Stimulated activated CD4-positive, alpha-beta T cell treated with anti-CD3 and anti-CD28 coated beads, TNF-alpha, amount 100 ng/mL, for 24 hours (primary cell): ENCODE measurements at regions not wholly inside any gene's neighbourhood (a gene's known extent, or its start where the extent isn't known, plus 50 kb on each side); places are given as distances from the start of the nearest gene placed in this dataset.
"Not testable (repeated sequence)": the region's sequence is repeated elsewhere in the genome, so short reads cannot be mapped to it uniquely, and the experiment has no call there.

Source experiments
- DNase-seq, 3 experiments: peaks; one replicate each; pipeline ENCODE4 v3.0.0-alpha.2; 2020; ENCODE audit warnings: low read depth in 3 of 3

DNA sequence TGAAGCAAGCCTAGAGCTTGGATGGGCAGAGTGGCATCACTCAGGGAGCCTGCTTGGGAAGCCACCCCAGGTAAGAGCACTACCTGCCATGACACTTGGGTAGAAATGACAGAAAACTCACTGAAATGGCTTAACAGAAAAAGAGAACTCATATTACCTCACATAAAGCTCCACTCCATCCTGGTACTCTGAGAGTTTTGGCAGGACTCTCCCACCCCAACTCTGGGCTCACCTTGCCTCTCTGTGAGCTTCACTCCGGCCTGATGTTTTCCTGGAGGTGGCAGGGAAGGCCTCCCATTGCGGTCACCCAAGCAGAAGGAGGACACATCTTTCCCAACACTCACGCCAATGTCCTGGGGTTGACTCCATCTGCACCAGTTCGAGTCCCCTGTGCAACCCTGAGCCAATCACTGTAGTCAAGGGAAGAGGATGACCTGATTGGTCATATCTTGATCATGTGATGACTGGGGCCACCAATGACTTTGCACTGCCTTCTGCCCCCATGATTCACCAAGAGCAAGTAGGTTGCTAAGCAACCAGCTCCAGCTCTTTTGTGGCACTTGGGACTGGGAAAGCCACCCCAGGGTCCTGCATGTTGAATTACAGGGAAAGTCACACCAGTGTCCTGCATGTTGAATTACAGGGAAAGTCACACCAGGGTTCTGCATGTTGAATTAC is 446.1 kb upstream of the SULF2 start:
- DNase-seq, result no peak

DNA sequence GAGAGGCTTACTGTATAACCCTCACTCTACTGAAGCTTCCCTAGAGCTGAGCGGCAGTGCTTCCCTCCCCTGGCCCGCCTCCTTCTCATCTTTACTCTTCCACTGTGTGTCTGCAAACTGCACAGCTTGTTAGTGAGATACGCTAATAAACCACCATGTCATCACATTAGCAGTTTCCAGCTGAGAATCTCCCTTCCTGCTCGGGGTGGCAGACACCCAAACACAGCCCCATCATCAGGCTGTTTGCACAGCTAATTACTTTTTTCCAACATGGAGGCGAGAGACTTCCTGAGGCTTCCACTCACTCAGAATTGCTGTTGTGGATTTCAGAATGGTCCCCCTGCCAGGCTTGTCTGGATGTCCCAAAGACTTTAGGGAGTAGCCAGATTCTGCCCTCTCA is 444.9 kb upstream of the SULF2 start:
- DNase-seq, result no peak

DNA sequence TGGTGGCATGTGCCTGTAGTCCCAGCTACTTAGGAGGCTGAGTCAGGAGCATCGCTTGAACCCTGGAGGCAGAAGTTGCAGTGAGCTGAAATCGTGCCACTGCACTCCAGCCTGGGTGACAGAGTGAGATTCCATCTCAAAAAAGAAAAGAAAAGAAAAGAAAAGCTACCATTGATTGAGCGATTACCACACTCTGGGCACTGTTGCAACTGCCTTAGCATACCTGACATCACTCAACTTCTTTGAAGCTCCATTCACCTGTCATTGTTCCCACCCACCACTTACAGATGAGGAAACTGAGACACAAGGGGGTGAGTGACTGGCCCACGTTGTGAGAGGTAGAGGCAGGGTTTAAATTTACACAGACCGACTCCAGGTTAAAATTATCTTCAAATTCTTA is 442.1 kb upstream of the SULF2 start:
- no peak for DNase-seq

DNA sequence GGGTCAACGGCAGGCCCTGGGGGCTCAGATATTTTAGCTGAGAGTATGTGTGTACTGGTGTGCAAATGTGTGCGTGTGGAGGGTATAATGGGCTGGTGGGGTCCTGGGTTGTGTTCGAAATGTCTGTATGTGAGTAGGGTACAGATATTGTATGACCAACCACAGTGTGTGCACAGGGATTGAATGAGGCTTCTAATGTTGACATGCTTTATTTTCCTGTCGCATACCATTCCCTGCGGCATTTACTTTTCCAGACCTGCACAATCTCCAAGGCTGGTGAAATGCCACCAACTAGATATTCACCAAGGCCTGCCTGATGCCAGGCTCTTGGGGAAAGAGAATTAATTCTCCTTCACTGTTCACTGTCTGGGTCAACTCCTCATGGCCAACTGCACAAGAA is 441.4 kb upstream of the SULF2 start:
- DNase-seq, result no peak

DNA sequence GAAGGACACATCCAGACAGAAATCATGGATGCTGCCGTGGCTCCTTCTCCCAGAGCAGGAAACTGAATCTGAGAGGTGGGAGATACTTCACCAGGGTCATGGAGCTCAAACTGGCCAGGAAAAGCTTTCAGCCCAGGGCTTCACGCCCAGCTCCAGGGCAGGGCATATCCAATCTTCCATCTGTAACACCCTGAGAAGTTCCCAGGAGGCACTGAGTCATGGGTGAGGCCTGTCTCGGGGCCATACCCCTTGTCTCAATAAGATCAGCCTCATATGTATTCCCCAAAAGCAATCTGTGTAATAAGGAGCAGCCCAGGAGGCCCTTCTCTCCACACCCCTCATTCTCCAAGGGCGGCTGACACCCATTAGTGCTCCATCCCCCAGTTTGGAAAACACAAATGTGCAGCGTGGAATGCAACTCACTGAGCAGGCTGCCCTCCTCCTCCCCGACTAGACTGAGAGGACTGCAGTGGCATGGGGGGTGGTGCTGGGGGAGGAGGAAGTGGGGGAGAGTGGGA is 439.3 kb upstream of the SULF2 start:
- no peak for DNase-seq

DNA sequence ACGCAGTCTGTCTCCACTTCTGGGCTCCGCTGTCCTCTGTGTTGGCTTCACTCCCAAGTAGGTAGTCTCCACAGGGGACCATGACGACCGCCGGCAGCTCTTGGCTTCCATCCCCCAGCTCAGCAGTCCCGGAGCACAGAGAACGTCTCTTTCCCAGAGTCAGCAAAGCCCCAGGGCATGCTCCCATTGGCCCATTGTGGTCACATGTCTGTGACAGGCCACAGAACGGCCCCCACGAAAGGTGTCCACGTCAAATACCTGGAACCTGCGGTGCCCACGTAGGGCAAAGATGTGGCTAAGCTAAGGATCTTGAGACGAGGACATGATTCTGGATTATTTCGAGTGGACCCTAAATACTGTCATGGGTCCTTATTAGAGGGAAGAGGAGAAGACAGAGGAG is 438.4 kb upstream of the SULF2 start:
- DNase-seq, result no peak

DNA sequence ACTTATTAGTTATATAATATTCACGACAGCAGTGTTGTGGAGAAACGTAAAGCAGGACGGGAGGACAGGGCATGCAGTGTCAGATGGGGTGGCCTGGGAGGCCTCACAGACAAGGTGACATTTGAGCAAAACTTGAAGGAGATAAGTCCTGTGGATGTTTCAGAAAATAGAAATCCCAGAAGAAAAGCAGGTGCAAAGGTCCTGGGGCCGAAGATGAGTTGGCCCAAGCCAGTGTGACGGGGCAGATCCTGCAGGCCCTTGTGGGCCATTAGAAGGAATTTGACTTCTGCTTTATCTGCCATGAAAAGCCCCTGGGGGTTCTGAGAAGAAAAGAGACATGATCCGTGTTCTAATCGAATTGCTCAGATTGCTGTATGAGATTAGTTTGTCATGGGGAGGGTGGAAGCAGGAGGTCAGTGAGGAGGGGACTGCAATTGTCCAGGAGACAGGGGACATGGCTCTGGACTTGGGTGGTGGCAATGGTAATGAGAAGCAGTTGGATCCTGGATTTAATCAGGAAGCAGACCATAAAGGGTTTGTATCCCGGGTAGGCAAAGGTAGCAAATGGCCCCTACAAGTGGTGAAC is 437.4 kb upstream of the SULF2 start:
- no peak for DNase-seq

DNA sequence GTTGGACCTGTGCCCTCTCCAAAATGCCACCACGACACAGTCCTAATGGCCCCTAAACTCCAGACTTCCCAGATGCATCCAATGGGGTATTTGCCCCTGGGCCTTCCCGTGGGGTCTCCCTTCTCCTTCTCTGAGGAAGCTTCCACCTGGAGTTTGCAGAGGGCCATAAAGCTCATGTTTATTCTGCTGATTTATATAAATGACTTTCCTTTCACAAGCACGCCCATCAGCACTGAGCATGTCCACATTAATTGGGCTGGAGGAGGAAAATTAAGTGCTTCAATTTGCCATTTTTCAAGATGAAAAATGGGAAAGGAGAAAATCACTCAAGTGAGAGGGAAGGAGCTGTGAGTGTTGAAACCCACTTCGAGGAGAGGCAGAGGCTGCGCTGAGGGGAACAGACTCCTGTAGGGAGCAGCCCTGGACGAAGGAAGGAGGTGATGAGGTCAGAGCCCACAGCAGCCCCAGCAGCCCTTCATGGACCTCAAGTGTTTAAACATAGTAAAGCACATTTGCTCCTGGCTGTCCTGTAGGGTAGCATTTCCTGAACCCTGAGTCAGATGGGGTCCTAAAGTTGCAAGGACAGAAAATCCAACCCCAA is 434.9 kb upstream of the SULF2 start:
- DNase-seq, result no peak

DNA sequence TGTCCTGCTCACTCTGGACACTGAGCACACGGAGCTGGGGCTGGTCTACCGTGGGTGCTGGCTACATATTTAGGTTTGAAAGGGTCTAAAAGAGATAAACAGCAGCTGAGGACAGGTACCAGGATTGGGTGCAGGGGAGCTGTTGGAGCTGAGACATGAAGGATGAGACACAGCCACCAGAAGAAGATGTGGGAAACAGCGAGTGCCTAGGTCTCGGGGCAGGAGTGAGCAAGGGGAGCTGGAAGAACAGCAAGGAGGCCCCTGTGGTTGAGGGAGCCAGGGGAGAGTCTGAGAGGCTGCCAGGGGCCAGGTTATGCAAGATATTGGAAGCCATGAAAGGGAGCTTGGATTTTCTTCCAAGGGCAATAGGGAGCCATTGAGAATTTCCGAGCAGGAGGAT is 434.0 kb upstream of the SULF2 start:
- no peak for DNase-seq

DNA sequence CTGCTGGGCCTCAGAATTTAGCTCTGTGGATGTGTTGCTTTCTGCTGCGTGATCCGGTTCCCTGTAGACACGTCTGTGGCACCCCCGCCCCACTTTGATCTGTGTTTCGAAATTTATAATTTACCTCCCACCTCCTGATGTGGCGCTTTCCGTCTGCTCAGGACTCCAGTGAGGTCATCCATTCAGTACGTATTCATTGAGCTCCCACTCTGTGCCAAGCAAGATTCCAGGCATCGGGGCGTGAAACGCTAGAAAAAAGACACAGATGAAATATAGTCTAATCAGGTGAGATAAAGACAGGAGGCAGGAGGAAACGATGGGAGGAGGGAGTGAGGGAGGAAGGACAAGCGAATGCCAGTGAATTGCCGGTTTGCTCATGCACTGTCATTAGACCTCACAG is 431.9 kb upstream of the SULF2 start:
- no peak for DNase-seq

DNA sequence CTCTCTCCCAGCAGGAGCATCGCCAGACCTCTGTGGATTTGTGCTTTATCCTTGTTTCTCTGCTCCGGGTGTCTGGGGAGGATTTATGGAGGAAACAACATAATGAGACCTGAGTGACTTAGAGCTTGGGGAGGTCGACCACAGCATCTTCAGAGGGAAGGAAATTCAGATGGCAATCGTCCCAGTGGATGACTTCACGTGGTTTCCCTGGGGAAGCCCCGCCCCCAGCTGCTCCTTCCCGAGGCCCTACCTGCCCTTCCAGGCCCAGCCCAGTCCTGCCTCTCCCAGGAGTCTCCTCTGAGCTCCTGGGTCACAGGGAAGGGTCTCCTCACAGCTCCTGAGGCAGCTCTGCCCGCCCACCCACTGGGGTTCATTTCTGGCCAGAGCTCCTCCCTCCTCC is 430.3 kb upstream of the SULF2 start:
- DNase-seq, result no peak

DNA sequence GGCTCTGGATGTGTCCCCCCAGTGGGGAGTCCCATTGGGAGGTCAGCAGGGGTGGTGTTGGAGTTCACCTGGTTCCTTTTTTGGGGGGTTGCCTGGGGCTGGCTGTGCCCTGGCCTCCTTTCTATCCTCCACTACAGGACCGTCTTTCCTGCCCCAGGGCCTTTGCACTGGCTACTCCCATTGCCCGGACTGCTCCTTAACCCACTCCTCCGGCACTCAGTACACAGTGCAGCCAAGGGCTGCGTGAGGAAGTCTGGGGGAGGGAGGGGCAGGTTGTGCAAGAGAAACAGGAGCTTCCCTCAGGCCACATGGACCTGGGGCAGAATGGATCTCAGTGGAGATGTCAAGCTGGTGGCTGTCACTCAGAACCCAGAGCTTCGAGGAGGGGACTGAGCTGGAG is 429.3 kb upstream of the SULF2 start:
- no peak for DNase-seq

DNA sequence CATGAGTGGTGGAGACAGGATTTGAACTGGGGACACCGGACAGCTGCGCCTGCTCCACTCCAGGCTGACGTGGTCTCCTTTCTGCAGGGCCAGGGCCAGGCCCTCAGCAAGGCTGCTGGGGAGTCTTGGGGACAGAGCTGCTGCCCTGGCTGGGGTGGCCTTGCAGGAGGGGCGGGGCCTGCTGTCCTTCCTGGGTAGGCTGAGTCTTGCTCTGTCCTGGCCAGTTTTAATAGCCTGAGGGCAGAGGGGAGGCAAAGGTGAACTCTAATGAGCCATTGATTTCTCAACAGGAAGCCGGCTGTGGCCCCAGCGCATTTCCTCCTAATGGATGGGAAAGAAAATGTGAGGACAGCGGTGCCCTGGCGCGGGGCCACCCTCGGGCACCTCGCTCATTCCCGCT is 428.4 kb upstream of the SULF2 start:
- DNase-seq, result not testable (repeated sequence)

DNA sequence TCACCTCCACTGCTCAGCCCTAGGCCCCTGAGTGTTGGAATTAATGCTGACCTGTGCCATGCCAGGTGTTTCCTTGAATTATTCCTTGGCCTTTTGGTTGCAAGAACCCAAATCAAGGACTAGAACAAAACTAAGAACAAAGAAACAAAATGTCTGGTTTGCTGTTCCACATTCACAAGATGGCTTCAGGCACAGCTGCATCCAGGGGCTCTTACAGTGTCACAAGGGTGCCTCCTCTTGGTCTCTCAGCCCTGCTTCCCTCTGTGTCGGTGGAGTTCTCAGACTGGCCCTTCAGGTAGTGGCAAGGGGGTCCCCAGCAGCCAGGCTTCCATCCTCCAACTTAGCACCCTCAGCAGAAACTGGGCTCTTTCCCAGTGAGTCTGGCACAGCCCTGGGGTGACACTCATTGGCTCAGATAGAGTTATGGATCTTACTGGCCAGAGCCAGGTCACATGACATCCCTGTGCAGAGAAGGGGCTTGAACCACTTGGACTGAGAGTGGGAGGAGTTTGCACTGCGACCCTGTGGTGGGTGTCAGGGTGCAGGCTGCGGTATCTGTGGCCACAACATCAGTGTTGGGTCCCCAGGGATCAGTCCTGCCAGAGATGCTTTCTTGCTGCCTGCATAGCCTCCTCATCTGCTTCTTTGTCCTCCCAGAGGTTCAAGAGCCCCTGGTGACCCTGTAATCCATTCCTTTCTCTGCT is 427.7 kb upstream of the SULF2 start:
- DNase-seq, result no peak

DNA sequence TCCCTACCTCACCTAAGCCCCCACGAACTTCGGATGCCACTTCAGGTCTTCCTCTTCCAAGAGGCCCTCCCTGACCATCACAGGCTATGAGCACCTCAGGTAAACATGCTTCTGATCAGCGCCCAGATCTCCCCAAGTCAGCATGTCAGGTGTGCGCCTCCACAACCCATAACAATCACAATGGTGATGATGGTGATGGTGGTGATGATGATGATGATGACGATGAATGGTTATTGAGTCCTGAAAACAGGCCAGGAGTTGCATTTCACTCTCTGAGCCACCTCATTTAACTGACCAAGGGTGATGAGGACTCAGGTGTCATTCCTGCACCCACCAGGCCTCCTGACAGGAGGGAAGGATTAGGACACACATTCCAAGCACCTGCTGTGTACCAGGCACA is 426.6 kb upstream of the SULF2 start:
- DNase-seq, result no peak

DNA sequence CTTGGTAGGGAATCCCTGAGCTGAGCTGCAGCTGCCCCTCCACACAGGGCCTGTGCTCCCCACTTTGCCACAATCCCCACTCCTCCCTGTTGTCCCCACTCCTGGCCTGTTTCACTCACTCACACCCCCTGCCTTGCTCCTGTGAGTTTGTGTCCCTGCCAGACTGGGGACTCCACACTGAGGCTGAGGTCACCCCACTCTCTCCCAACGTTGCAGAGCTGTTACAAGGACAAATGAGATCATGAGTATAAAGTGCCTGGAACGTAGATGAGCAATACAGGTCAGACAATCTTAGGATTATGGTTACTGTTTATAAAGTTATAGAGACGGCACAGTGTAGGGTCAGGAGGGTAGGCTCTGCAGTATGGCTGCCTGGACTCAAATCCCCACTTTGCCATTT is 426.0 kb upstream of the SULF2 start:
- no peak for DNase-seq

DNA sequence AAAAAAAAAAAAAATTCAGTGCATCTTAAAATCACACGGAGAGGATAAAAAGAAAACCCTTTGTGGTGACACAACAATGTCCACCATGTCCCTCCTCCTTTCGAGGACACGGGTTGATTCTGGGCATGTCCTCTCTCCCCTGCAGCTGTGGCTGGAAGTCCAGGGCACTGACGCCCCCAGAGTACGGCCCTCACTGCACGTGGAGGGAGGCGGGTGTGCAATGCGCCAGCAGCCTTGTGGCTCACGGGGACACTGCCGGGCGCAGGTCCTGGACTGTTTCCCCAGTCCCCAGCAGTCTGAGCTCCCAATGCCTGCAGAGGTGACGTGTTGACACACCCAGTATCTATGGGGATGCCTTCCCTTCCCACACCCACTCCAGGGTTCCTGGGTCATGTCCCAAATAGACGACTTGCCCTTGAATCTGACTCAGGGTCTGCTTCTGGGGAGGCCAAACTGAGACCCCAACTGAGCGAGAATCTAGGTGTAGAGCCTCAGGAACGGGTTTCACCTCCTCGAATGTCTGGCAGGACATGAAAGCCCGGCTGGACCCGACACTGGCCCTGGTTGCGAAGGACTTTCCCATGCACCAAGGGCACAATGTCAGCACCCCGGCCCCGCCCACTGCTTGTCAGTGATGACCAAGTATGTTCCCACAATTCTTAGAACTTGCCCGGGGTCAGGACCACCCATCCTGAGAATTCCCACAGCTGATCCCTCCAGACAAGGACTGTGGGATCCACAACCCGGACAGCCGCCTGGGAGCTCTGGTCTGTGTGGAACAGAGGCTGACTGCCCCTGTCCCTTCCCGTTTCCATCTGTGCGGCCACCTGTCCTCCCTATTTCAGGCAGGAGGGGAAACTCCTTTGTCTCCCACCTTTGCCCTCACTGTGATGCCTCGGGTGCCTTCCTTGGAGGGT is 425.1 kb upstream of the SULF2 start:
- DNase-seq, result no peak

DNA sequence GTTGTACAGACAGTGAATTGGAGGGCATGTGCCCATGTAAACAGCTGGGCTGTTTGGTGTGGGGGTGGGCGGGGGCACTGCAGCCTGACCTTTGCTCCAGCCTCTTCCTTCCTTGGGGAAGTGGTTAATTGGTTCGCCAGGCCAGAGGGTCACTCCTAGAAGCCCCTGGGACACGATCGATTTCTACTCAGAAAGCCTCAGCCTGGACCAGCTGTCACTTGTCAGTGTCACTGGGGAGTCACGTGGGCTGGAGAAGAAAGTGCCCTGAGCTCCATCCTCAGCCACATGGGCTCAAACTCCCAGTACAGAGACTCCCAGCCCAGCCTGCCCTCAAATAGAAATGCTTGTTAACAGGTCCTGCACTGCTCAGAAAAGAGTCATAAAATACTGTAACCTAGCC is 423.8 kb upstream of the SULF2 start:
- no peak for DNase-seq

DNA sequence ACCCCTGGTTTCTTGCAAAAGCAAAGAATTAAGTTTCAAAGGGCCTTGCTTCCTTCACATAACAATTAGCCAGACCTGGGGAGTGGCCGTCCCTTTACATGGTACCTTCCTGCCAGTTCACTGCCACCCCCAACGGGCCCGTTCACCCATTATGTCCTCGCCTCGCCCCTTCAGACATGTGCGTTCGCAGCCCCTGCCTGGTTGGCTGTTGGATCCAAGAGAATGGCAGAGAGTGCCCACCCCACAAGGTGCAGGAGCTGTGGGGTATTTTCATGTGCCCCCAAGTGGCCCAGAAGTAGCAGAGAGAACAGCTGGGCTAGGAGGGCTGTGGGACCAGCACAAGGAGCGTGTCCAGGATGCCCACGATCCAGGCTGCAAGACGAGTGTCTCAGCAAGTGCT is 422.9 kb upstream of the SULF2 start:
- DNase-seq, result no peak

DNA sequence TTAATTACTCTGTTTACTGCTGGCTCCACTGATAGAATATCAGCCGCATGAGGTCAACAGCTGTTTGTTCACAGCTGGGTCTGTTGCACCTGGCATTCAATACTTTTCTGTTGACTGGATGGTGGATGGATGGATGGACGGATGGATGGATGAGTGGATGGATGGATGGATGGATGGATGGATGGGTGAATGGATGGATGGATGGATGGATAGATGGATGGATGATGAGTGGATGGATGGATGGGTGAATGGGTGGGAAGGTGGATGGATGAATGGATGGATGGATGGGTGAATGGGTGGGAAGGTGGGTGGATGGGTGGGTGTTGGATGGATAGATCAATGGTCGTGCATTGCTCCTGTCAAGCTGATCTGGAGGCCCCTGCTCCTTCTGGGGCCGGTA is 422.2 kb upstream of the SULF2 start:
- no peak for DNase-seq

DNA sequence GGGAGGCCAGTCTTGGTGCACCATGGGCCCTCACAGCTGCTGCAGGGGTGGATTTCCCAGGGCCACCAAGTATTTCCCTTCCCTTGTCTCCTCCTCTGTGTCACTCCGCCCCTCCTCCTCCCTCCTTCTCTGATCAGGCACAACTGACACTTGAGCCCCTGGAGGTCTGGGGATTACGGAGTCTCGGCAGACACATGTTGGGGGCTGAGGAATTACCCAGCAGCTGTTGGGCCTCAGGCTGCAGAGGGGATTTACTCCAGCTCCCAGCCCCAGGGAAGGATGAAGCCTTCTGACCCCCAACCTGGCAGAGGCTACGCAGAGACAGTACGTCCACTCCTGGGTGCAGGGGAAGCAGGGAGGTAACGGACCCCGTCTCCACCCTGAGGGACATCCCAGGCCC is 420.5 kb upstream of the SULF2 start:
- DNase-seq, result no peak

DNA sequence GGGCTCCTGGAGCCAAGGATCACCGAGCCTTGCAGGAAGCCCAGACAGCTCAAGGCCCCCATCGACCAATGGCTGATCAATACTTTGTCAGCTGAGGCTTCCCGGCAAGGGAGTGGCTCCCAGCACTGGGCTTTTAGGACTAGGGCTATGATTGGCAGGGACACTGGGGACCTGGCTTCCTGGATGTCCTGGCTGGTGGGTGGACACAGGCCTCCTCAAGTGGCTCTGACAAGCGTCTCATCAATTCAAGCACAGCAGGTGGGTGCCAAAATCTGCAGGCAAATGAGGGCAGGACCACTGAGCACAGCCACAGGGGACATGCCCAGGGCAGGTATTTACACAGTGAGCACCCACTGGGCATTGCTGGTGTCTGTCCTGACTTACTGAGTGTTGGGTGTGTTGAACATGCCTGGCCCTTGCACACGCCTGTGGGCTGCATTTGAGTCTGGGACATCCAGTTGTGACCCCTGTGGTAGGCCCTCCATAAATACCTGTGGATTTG is 420.1 kb upstream of the SULF2 start:
- DNase-seq, result no peak
